Neural progenitor cell (in vitro differentiated cells): ENCODE measurements at regions not wholly inside any gene's neighbourhood (a gene's known extent, or its start where the extent isn't known, plus 50 kb on each side); places are given as distances from the start of the nearest gene placed in this dataset.

Experiments used
- CTCF ChIP-seq: fragments of 200-600 bp; sonication (generic); IDR thresholded peaks from 2 replicates; pipeline ENCODE4 v1.5.1; 2017; ENCODE audit warnings: antibody characterized with exemption, mild to moderate bottlenecking
- EZH2 ChIP-seq: fragments of 200-600 bp; sonication (generic); IDR thresholded peaks from 2 replicates; pipeline ENCODE4 v1.6.1; 2017; ENCODE audit warnings: antibody characterized with exemption, mild to moderate bottlenecking, moderate library complexity
- EZH2phosphoT487 ChIP-seq: fragments of 200-600 bp; sonication (generic); IDR thresholded peaks from 2 replicates; pipeline ENCODE4 v1.6.1; 2017; ENCODE audit warnings: antibody characterized with exemption

- TF ChIP-seq CTCF (no peak), EZH2 (no peak), EZH2phosphoT487 (no peak)
Observed at GRCh38 chr7:20509892-20510572, 105.4 kb upstream of the ABCB5 start.
